Omental fat pad (tissue), 3 donors: ENCODE measurements at regions not wholly inside any gene's neighbourhood (a gene's known extent, or its start where the extent isn't known, plus 50 kb on each side); places are given as distances from the start of the nearest gene placed in this dataset.
A peak's percentile ranks its signal among the peaks of the same experiment; 100 is the strongest.
"Not testable (repeated sequence)": the region's sequence is repeated elsewhere in the genome, so short reads cannot be mapped to it uniquely, and the experiment has no call there.

Source experiments
- ATAC-seq: fragments of 150-250 bp; one replicate; pipeline ENCODE4 v1.9.1; 2016; ENCODE audit warnings: mild to moderate bottlenecking, moderate library complexity; ENCODE audit not compliant: low FRiP score
- DNase-seq: peaks from one replicate; pipeline ENCODE4 v3.0.0-alpha.2; 2019; ENCODE audit warnings: low spot score
- CTCF ChIP-seq, 3 donors: fragments of 450-650 bp; IDR thresholded peaks; one replicate each; pipeline ENCODE4 v1.5.1; 2016 to 2017; ENCODE audit warnings: antibody characterized with exemption in 3 of 3, mild to moderate bottlenecking in 3 of 3, moderate library complexity in 2 of 3

DNA sequence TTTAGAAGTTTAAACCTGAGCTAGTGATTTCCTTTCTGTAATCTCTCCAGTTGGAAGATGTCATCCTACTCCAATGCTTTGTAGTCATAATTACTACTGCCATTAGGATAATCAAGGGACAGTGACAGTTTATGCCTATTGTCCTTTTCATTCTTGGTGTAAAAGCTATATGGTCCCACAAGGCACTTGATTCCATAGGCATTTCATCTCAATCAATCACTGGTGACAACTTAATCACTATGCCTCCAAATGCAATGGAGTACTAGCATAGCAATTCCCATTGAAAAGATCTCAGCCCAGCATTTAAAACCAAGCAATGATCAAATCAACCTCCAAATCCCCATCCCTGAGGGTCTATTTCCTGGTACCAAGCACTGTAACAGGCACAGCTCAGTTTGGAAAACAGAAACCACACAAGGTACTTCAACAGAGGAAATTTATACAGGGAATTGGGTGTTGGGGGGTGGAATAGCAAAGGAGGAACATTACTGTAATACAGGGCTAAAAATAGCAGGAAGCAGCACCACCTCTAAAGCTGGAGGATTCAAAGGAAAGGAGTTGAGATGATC is 51.0 kb downstream of the FHIP2A start:
- ATAC-seq (no peak), DNase-seq (no peak)
- TF ChIP-seq CTCF (IDR thresholded peaks at IDR 0.05), result no peak

DNA sequence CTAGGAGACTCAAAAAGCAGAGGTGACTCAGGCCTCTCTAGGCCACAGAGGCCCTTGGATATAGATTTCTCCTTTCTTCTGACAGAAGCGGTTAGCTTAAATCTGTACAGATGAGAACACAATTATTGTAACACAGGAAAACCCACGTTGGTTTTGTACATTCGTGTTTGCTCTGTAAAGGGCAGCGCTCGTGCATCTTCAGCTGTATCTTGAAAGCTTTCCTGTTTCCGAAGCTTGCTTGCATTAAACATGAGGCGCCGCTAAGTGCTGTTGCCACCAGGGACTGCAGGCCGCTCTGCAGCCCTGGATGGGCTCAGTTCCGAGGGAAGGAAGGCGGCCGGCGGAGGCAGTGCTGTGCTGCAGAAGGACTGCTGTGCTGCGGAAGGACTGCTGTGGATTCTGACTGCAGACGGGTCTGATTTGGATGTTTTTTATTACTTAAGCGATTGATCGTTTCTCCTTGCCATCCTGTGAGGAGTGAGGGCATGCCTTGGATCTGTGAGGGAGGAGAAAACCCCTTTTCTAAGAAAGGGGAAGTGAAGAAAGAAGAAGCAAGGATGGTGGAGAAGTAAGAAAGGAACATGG is 53.3 kb downstream of the FHIP2A start:
- DNase-seq (no peak), ATAC-seq (no peak)
- TF ChIP-seq CTCF (IDR thresholded peaks at IDR 0.05), result no peak

GRCh38 chr10:114875590-114876081 is 54.1 kb downstream of the FHIP2A start:
- not testable (repeated sequence) for ATAC-seq, DNase-seq

- no peak for ATAC-seq
- no peak for TF ChIP-seq CTCF (IDR thresholded peaks at IDR 0.05)
- DNase-seq, result no peak
These were observed 54.6 kb downstream of the FHIP2A start for GRCh38 chr10:114876169-114876568.

DNA sequence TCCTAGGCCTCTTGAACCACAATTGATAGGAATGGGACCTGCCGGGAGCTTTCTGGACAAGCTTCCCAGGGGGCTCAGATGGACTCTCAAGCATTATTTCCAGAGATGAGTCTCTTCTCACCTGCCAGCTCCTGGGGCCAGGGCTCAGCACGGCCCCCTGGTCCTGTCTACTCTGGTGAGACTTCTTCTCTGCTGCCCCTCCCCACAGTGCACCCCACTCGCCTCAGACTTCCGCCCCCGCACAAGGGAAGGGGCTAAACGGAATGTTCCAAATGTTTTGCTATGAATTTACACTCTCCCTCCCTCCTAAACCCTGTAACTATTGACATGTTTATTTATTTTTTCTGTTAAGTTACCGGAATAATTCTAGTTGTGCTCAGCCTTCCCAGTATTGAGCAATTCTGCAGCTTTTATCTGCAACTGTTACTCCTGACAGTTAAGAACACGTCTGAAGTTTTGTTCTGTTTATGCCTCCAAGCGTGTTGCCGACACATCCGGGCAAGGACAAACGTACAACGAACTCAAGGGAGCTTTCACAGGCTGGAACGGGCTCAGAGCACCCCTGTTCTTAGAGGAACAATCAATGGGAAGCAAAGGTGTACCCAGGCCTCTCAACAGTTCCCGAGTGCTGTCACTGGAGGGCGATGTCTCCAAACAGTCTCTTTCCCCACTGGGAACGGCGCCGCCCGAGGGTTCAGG is 55.2 kb downstream of the FHIP2A start:
- peak; percentile 90 for ATAC-seq
- no peak for DNase-seq
- no peak for TF ChIP-seq CTCF (IDR thresholded peaks at IDR 0.05)

DNA sequence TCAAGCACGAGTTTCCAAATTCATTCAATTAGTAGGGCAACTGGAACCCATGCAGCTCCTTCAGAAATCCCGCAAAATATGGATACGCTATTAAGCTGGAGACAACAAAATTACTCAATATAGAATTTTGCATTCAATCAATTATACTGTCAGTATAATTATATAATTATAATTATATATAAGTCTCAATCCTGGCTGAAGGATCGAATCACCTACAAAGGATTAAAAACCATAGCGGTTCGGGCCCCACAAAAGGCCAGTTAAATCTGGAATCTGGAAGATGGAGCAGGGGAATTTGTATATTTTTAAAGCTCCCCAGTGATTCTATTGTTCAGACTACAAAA is 55.7 kb downstream of the FHIP2A start:
- TF ChIP-seq CTCF (IDR thresholded peaks at IDR 0.05), result no peak
- no peak for DNase-seq
- ATAC-seq, result no peak

DNA sequence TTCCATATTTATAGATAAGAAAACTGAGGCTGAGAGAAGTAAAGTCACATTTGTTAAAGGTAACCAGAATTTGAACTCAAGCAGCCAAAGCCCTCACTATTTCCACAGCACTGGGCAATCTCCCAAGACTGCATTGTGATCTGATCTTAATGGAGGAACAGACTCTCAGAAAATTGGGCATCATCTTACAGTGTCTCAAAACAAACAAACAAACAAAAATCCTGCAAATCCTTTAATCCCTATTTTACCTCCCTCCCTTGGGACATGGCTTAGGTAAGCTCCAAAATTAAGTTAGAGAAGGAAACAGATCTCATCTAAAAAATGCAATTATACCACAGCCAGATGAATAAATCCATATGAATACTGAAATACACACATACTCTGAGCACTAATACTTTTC is 57.5 kb downstream of the FHIP2A start:
- no peak for DNase-seq
- TF ChIP-seq CTCF (IDR thresholded peaks at IDR 0.05), result no peak
- no peak for ATAC-seq
